GM18907 (cell line): ENCODE measurements at regions not wholly inside any gene's neighbourhood (a gene's known extent, or its start where the extent isn't known, plus 50 kb on each side); places are given as distances from the start of the nearest gene placed in this dataset.
"Not testable (repeated sequence)": the region's sequence is repeated elsewhere in the genome, so short reads cannot be mapped to it uniquely, and the experiment has no call there.

Source experiments
- ATAC-seq: cut with Tn5 transposase; IDR thresholded peaks from one replicate; pipeline ENCODE4 v1.9.1; 2021; ENCODE audit warnings: mild to moderate bottlenecking, moderate library complexity; ENCODE audit not compliant: unreplicated experiment

DNA sequence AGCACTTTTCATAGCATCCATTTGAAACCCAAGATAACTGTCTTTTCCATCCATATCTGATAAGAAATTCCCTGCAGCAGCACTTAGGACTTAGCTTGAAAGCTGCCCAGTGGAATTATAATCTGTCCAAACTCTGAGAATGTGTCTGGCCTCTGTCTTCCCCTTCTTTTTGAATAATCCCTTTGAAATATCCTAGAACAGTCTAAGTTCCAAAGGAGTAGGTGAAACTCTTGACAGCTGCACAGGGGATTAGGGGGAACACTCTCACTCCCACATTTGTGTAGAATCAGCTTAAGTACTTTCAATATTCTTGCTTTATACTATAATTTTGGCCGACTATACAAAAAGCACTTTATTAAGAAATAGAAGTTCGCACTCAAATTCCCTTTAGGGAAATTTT lies 157.7 kb downstream of the PAPSS1 start:
- ATAC-seq = no peak

GRCh38 chr4:107561481-107561880 lies 158.6 kb downstream of the PAPSS1 start:
- ATAC-seq = no peak

DNA sequence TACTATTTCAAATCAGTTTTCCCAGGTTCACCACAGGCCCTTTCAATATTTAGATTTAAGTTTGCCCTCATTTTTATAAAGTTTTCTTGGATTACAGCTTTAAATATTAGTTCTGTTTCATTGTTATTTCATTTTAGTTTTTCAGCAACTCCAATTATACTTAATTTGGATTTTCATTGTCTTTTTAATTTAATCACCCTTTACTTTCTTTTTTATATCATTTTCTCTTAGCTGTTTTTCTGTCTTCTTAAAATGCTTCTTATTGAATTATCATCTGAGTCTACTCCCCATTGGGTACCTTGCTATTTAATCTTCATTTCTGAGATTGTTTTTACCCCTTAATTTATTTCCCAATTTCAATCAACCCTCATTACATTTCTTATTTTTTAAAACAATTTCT lies 160.4 kb downstream of the PAPSS1 start:
- ATAC-seq = no peak

DNA sequence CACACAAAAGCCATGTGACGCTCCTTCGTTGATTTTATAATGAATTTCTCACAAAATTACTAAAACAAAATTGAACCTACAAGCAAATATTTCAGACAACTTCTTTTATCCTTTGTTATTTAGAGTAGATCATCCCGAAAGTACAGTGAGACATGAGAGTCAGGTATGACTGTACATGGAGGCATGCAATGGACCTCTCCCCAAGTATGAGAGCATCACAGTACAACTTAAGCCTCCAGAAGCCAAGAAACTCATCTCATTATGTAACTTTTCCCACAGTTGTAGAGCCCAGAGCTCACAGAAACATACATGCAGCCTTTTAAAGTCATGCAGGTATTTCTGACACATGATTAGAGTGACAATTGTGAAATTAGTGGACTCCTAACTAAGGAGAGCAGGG lies 167.7 kb downstream of the PAPSS1 start:
- ATAC-seq = no peak

GRCh38 chr4:107548211-107548905 lies 171.7 kb downstream of the PAPSS1 start:
- no peak for ATAC-seq

DNA sequence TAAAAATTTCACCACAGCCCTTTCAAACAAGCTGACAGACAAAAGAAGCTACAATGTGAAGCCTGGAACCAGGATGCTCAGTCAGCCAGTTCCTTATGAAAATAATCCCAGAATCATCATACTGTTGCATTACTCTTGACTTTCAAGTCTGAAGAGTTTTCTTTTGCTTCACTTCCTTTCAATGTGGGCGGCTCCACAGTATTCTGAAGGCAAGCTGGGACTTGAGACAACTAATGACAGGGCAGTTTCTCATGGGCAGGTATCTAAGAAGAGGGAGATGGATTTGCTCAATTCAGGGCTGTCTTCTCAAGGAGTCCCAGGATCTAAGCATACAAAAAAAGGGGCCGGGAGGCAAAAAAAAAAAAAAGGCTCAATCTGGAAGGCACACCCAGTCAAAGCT lies 173.4 kb downstream of the PAPSS1 start:
- no peak for ATAC-seq

GRCh38 chr4:107541511-107541910 lies 178.5 kb downstream of the PAPSS1 start:
- ATAC-seq = no peak

GRCh38 chr4:107531927-107532326 lies 188.1 kb downstream of the PAPSS1 start:
- no peak for ATAC-seq

GRCh38 chr4:107520368-107520767 lies 199.7 kb downstream of the PAPSS1 start:
- no peak for ATAC-seq

- no peak for ATAC-seq
These were observed 201.0 kb downstream of the PAPSS1 start for GRCh38 chr4:107519053-107519452.

DNA sequence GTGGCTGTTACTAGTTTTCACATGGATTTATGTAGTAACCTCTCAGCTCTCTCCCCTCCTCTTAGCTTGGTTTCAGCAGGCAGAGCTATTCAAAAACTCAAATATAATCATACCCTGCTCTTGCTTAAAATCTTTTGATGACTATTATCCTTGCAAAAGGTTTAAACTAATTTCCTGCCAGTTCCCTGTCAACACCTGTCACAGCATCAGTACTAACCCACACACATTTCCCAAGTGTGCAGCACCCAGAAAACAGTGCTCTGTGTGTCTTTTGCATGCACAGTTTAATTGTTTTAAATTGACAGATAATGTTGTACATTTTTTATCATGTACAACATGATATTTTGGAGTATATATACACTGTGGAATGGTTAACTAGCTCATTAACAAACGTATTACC lies 202.0 kb downstream of the PAPSS1 start:
- no peak for ATAC-seq

- no peak for ATAC-seq
These were observed 207.5 kb downstream of the PAPSS1 start for GRCh38 chr4:107512549-107512948.

DNA sequence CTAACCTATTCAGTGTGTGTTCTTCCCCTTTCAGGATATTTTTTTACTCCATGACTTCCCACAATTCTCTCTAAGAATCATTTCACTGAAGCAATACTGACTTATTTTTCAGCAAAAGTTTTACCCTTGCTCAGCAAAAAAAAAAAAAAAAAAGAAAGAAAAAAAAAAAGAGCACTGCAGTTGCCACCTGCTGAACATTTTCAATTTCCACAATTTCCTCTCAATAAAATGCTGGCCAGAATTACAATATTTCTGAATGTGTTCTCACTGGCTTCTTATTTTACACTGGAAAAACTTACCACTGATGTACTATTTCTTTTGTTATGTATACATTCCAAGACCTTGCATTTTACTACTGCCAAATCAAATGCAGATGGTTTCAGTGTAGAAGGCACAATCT lies 210.4 kb downstream of the PAPSS1 start:
- ATAC-seq = no peak

- ATAC-seq = no peak
These were observed 219.5 kb downstream of the PAPSS1 start for GRCh38 chr4:107500551-107500950.

GRCh38 chr4:107497054-107497453 lies 223.0 kb downstream of the PAPSS1 start:
- peak; percentile 71 for ATAC-seq

- ATAC-seq = no peak
These were observed 227.5 kb downstream of the PAPSS1 start for GRCh38 chr4:107492566-107492965.

DNA sequence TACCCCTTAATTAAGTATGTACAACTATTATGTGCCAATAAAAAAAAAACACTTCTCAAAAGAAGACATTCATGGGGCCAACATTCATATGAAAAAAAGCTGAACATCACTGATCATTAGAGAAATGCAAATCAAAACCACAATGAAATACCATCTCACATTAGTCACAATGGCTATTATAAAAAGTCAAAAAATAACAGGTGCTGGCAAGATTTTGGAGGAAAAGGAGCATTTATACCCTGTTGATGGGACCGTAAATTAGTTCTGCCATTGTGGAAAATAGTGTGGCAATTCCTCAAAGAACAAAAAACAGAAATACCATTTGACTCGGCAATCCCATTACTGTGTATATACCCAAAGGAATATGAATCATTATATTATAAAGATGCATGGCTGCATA lies 229.9 kb downstream of the PAPSS1 start:
- ATAC-seq = no peak

GRCh38 chr4:107483621-107484020 lies 236.4 kb downstream of the PAPSS1 start:
- not testable (repeated sequence) for ATAC-seq

GRCh38 chr4:107482546-107482945 lies 237.5 kb downstream of the PAPSS1 start:
- ATAC-seq = no peak

DNA sequence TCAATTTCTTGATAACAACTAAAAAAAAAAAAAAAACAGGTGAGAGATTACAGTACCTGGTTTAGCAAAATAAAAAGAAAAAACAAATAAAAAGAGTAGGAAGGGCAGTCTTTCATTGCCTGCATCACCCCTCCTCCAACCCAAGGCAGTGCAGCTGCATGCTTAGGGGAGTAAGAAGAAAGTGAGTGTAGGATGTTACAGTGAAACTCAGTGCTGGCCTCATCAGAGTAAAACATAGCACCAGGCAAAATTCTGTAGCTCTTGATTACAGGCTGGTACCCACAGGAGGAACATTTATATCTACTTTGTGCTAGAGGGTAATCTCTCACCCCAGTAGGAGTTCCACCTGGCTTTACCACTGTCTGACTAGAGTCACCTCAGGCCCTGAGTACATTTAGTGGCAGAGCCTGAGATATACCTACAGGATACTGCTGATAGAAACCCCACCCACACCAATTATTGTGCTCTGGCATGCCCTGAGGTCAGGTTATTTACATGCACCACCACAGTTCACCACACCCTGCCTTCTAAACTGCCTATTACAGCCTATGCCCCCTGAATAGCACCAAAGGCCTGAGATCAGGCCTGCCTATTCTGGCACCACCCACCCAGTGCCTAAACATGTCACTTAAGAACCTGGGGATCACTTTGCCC lies 241.6 kb downstream of the PAPSS1 start:
- no peak for ATAC-seq

- ATAC-seq = no peak
These were observed 246.9 kb downstream of the PAPSS1 start for GRCh38 chr4:107473126-107473525.

DNA sequence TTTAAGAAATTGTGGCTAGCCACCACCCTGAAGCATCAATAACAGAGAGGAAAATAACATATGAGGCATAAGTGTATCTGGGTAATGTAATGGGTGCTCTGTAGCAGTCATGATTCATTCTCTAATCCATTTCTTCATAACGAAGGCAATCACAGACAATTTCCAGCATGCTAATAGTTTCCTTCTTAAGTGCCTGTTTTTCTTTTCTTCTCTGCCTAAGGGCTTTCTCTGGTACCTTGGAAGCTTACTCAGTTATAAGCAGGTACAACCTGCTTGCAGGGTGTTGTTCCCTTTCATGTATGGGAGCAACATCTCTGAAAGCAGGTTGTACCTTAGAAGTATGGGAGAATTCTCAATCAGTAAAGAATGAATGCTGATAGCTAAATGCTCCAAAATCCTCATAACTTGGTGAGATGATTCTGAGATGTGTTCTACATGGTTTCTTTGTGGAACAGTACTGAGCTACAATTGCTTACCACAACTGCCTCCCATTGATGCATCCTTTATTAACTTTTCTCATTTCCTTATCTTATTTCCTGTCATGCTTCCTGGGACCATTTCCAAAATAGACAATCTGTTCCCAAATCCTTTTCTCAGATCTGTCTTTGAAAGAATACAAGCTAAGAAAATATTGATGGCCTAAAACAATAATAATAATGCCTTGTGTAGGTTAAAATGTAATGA lies 247.6 kb downstream of the PAPSS1 start:
- no peak for ATAC-seq
